ENCODE measurements at regions not wholly inside any gene's neighbourhood (a gene's known extent, or its start where the extent isn't known, plus 50 kb on each side); places are given as distances from the start of the nearest gene placed in this dataset.

DNA sequence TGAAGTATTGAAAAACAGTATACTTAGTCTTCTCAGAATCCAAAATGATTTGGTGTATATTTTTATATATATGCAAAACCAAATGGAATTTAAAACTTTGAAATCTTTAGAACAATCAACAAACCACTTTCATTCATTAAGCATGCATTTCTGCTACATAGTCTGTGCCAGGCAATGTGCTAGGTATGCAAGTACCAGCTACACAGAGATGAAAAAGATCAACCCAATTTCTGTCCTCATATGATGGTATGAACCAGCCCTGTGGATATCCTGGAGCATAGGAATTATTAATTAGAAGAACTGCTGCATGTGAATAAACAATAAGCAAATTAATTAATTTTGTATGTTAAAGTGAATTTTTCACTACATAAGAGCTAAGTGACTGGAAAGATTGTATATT lies 51.2 kb upstream of the RTN4 start:
- H3K27me3 ChIP-seq (ENCODE audit: insufficient read depth, poor library complexity, severe bottlenecking): no peaks in the 10 kb centered on the region
- H3K27ac ChIP-seq (replicated peaks): no peak overlapping the region; the same call in 1 of the 2 replicates
- no peak overlapping the region for H3K4me3 ChIP-seq (replicated peaks; ENCODE audit: insufficient read depth, low read length)
- TF ChIP-seq SPI1 (IDR thresholded peaks at IDR 0.05; ENCODE audit: borderline replicate concordance, low read depth) (no peak), CTCF (IDR thresholded peaks at IDR 0.05; ENCODE audit: insufficient read depth, low read length) (no peak), GABPA (IDR thresholded peaks at IDR 0.05; ENCODE audit: low read depth) (no peak), POLR2AphosphoS5 (IDR thresholded peaks at IDR 0.05; ENCODE audit: low read depth) (no peak)
- TF ChIP-seq, protein P1, sequence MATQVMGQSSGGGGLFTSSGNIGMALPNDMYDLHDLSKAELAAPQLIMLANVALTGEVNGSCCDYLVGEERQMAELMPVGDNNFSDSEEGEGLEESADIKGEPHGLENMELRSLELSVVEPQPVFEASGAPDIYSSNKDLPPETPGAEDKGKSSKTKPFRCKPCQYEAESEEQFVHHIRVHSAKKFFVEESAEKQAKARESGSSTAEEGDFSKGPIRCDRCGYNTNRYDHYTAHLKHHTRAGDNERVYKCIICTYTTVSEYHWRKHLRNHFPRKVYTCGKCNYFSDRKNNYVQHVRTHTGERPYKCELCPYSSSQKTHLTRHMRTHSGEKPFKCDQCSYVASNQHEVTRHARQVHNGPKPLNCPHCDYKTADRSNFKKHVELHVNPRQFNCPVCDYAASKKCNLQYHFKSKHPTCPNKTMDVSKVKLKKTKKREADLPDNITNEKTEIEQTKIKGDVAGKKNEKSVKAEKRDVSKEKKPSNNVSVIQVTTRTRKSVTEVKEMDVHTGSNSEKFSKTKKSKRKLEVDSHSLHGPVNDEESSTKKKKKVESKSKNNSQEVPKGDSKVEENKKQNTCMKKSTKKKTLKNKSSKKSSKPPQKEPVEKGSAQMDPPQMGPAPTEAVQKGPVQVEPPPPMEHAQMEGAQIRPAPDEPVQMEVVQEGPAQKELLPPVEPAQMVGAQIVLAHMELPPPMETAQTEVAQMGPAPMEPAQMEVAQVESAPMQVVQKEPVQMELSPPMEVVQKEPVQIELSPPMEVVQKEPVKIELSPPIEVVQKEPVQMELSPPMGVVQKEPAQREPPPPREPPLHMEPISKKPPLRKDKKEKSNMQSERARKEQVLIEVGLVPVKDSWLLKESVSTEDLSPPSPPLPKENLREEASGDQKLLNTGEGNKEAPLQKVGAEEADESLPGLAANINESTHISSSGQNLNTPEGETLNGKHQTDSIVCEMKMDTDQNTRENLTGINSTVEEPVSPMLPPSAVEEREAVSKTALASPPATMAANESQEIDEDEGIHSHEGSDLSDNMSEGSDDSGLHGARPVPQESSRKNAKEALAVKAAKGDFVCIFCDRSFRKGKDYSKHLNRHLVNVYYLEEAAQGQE (IDR thresholded peaks at IDR 0.05; ENCODE audit: insufficient replicate concordance, low read depth): no peak
- DNase-seq (ENCODE audit: low read depth in 1 of 2, low spot score in 1 of 2): no peak

GRCh38 chr2:55099878-55100820 lies 49.9 kb upstream of the RTN4 start:
- Histone ChIP-seq H3K27ac (replicated peaks) (peak overlapping the region; percentile 84), H3K27me3 (ENCODE audit: insufficient read depth, poor library complexity, severe bottlenecking) (no peaks in the 10 kb centered on the region), H3K4me3 (replicated peaks; ENCODE audit: insufficient read depth, low read length) (no peak overlapping the region)
- TF ChIP-seq, protein P1 (IDR thresholded peaks at IDR 0.05; ENCODE audit: insufficient replicate concordance, low read depth): peak; percentile 39
- TF ChIP-seq CTCF (IDR thresholded peaks at IDR 0.05; ENCODE audit: insufficient read depth, low read length) (no peak), GABPA (IDR thresholded peaks at IDR 0.05; ENCODE audit: low read depth) (no peak), SPI1 (IDR thresholded peaks at IDR 0.05; ENCODE audit: borderline replicate concordance, low read depth) (no peak), POLR2AphosphoS5 (IDR thresholded peaks at IDR 0.05; ENCODE audit: low read depth) (0 out of 2 replicates have a peak, but pooled peaks have one; percentile 40)
- no peak for DNase-seq (ENCODE audit: low read depth in 1 of 2, low spot score in 1 of 2)
